Endothelial cell (in vitro differentiated cells): ENCODE measurements at regions not wholly inside any gene's neighbourhood (a gene's known extent, or its start where the extent isn't known, plus 50 kb on each side); places are given as distances from the start of the nearest gene placed in this dataset.

Experiments used
- DNase-seq: peaks from one replicate; pipeline ENCODE4 v3.0.0; 2021; ENCODE audit warnings: low spot score
- H3K27ac Mint-ChIP-seq: one replicate; pipeline ENCODE4 v1.8.0; 2021; ENCODE audit warnings: mixed read lengths, inconsistent platforms; ENCODE audit not compliant: unreplicated experiment
- H3K27me3 Mint-ChIP-seq: one replicate; pipeline ENCODE4 v1.8.0; 2021; ENCODE audit warnings: mild to moderate bottlenecking, moderate library complexity, mixed read lengths, inconsistent platforms; ENCODE audit not compliant: unreplicated experiment
- H3K36me3 Mint-ChIP-seq: one replicate; pipeline ENCODE4 v1.8.0; 2021; ENCODE audit warnings: mild to moderate bottlenecking, low read depth, mixed read lengths, inconsistent platforms; ENCODE audit not compliant: unreplicated experiment
- H3K4me1 Mint-ChIP-seq: one replicate; pipeline ENCODE4 v1.8.0; 2021; ENCODE audit warnings: mild to moderate bottlenecking, mixed read lengths, inconsistent platforms; ENCODE audit not compliant: unreplicated experiment
- H3K4me3 Mint-ChIP-seq: one replicate; pipeline ENCODE4 v1.8.0; 2021; ENCODE audit warnings: mild to moderate bottlenecking, mixed read lengths, inconsistent platforms; ENCODE audit not compliant: unreplicated experiment
- H3K9me3 Mint-ChIP-seq: one replicate; pipeline ENCODE4 v1.8.0; 2021; ENCODE audit warnings: mixed read lengths, inconsistent platforms; ENCODE audit not compliant: unreplicated experiment
- TF ChIP-seq, protein P1 (sequence below): fragments of 200-600 bp; sonication (generic); IDR thresholded peaks from one replicate; pipeline ENCODE4 v1.5.0; 2021; ENCODE audit warnings: antibody characterized with exemption; ENCODE audit not compliant: unreplicated experiment

DNA sequence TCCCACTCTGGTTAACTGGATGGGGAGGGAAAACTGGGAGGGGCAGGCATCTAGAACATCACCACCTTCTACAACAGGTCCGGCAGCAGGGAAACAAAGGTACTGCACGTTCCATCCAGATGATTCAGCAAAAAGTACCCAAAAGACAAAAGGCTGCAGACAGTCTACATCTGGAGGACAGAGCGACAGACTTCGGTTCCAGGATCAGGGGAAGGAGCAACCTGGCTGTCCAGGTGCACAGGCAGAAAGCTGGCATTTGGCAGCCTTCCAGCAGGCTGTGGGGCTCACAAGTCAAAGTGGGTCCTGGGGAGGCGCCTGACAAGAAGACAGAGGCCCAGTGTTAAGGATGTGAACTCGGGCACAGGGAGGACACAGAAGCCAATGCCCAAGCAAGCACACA, 202.9 kb downstream of the SUCLA2 start:
- Mint-ChIP-seq H3K9me3 (no peaks in the 10 kb centered on the region), H3K4me1 (no peaks in the 10 kb centered on the region), H3K36me3 (no peaks in the 10 kb centered on the region), H3K4me3 (no peak overlapping the region), H3K27ac (no peak overlapping the region), H3K27me3 (peaks cover 3% of the 10 kb centered on the region)
- TF ChIP-seq, protein P1, sequence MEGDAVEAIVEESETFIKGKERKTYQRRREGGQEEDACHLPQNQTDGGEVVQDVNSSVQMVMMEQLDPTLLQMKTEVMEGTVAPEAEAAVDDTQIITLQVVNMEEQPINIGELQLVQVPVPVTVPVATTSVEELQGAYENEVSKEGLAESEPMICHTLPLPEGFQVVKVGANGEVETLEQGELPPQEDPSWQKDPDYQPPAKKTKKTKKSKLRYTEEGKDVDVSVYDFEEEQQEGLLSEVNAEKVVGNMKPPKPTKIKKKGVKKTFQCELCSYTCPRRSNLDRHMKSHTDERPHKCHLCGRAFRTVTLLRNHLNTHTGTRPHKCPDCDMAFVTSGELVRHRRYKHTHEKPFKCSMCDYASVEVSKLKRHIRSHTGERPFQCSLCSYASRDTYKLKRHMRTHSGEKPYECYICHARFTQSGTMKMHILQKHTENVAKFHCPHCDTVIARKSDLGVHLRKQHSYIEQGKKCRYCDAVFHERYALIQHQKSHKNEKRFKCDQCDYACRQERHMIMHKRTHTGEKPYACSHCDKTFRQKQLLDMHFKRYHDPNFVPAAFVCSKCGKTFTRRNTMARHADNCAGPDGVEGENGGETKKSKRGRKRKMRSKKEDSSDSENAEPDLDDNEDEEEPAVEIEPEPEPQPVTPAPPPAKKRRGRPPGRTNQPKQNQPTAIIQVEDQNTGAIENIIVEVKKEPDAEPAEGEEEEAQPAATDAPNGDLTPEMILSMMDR: no peak
- no peak for DNase-seq

DNA sequence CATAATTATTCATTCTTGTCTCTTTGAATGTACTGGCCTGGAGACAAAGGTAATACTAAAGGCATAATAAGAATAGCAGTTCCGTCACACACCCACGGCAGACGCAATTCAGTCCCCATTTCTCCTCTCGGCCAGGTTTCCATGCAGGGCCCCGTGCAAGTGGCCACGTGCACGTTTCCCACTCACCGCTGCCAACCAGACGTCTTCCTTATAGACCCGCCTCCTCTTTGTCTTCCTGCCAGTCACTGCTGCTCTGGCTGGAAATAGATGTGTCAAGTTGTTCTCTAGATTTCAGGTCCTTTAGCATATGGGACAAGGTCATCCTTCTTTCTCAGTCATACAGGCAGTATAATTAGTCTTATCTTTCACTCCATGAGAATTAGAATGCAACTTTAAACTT, 204.3 kb downstream of the SUCLA2 start:
- no peak for DNase-seq
- Mint-ChIP-seq H3K27me3 (no peaks in the 10 kb centered on the region), H3K4me1 (no peaks in the 10 kb centered on the region), H3K9me3 (peaks cover 6% of the 10 kb centered on the region), H3K27ac (no peak overlapping the region), H3K36me3 (no peaks in the 10 kb centered on the region), H3K4me3 (no peak overlapping the region)
- TF ChIP-seq, protein P1: no peak

DNA sequence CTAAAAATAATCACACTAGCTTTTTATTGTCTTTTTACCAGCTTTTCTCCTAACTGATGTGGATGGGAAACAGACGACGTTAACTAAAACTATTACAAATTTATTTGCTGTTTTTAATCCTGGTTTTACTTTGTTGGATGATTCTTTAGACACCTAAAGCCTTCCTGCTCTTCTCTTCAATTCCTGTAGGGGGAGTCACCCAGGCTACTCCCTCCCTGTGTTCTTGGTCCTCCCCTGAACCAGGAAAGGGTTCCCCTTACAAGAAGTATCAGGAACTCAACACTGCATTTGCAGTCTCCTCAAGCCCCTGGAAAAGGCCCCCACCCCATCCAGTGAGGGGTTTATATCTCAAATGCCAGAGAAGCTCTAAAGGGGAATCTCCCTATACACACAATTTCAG, 206.1 kb downstream of the SUCLA2 start:
- H3K4me3 Mint-ChIP-seq: no peak overlapping the region
- no peaks in the 10 kb centered on the region for H3K27me3 Mint-ChIP-seq

DNA sequence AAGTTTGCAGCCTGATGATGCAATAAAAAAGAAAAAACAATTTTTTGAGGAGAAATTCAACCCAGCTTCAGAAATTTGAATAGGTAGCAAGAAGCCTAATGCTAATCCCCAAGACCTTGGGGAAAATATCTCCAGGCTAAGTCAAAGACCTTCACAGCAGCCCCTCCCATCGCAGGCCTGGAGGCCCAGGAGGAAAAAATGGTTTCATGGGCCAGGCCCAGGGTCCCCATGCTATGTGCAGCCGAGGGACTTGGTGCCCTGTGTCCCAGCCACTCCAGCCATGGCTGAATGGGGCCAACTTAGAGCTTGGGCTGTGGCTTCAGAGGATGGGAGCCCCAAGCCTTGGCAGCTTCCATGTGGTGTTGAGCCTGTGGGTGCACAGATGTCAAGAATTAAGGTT, 210.3 kb downstream of the SUCLA2 start:
- TF ChIP-seq, protein P1: no peak
- no peak overlapping the region for H3K27ac Mint-ChIP-seq
- H3K27me3 Mint-ChIP-seq: peaks cover 2% of the 10 kb centered on the region
- DNase-seq: no peak
- H3K4me3 Mint-ChIP-seq: no peak overlapping the region
- H3K36me3 Mint-ChIP-seq: peaks cover 10% of the 10 kb centered on the region
- peaks cover 15% of the 10 kb centered on the region for H3K9me3 Mint-ChIP-seq
- H3K4me1 Mint-ChIP-seq: no peaks in the 10 kb centered on the region

More for the DNA sequence above, 206.1 kb downstream of the SUCLA2 start:
- DNase-seq: no peak
- H3K9me3 Mint-ChIP-seq: peaks cover 15% of the 10 kb centered on the region
- H3K36me3 Mint-ChIP-seq: peaks cover 10% of the 10 kb centered on the region
- TF ChIP-seq, protein P1: peak; percentile 56
- H3K4me1 Mint-ChIP-seq: no peaks in the 10 kb centered on the region
- H3K27ac Mint-ChIP-seq: no peak overlapping the region

DNA sequence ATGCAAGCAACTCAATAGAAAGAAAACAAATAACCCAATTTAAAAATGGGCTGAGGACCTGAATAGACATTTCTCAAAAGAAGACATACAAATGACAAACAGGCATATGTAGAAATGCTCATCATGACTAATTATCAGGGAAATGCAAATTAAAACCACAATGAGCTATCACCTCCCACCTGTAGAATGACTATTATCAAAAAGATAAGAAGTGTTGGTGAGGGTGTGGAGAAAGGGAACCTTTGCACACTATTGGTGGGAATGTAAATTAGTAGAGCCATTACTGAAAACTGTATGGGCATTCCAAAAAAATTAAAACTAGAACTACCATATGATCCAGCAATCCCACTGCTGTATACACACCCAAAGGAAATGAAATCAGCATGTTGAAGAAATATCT, 212.2 kb downstream of the SUCLA2 start:
- Mint-ChIP-seq H3K36me3 (peaks cover 10% of the 10 kb centered on the region), H3K27me3 (peaks cover 2% of the 10 kb centered on the region), H3K9me3 (peaks cover 15% of the 10 kb centered on the region), H3K27ac (no peak overlapping the region), H3K4me3 (no peak overlapping the region), H3K4me1 (no peaks in the 10 kb centered on the region)
- TF ChIP-seq, protein P1: no peak
- no peak for DNase-seq
